AG04450 (cell line): ENCODE measurements at regions not wholly inside any gene's neighbourhood (a gene's known extent, or its start where the extent isn't known, plus 50 kb on each side); places are given as distances from the start of the nearest gene placed in this dataset.

Experiments
- CTCF ChIA-PET: fragments of 300-600, 350-600 bp; formaldehyde crosslinking; extraction: SDS; loops from one replicate; lab custom pipeline; 2022; ENCODE audit warnings: antibody characterized with exemption, inconsistent platforms; lab: Charles Lee
- POLR2A ChIA-PET: fragments of 350-600 bp; formaldehyde crosslinking; extraction: SDS; loops from one replicate; lab custom pipeline; 2021; ENCODE audit warnings: antibody characterized with exemption, inconsistent platforms; lab: Yijun Ruan, JAX
- DNase-seq: peaks from one replicate; pipeline ENCODE4 v3.0.0-alpha.2; 2011; ENCODE audit warnings: low read depth, low spot score
- H3K27ac ChIP-seq: one replicate; pipeline ENCODE4 v1.5.1; 2012; ENCODE audit warnings: low read depth, low read length, control low read depth
- H3K27me3 ChIP-seq: one replicate; pipeline ENCODE4 v1.6.0; 2012; ENCODE audit warnings: low read length; ENCODE audit not compliant: control insufficient read depth, insufficient read depth
- H3K4me3 ChIP-seq: 2 replicates; pipeline ENCODE4 v1.5.1; 2011; ENCODE audit warnings: mild to moderate bottlenecking, low read depth, low read length, control low read depth
- H3K9me3 ChIP-seq: 2 replicates; pipeline ENCODE4 v1.5.1; 2012; ENCODE audit warnings: low read length; ENCODE audit not compliant: control insufficient read depth, insufficient read depth
- TF ChIP-seq, protein P1 (sequence below): IDR thresholded peaks from 2 replicates; pipeline ENCODE4 v1.5.1; 2011; ENCODE audit warnings: low read depth, low read length, control low read depth, inconsistent platforms

DNA sequence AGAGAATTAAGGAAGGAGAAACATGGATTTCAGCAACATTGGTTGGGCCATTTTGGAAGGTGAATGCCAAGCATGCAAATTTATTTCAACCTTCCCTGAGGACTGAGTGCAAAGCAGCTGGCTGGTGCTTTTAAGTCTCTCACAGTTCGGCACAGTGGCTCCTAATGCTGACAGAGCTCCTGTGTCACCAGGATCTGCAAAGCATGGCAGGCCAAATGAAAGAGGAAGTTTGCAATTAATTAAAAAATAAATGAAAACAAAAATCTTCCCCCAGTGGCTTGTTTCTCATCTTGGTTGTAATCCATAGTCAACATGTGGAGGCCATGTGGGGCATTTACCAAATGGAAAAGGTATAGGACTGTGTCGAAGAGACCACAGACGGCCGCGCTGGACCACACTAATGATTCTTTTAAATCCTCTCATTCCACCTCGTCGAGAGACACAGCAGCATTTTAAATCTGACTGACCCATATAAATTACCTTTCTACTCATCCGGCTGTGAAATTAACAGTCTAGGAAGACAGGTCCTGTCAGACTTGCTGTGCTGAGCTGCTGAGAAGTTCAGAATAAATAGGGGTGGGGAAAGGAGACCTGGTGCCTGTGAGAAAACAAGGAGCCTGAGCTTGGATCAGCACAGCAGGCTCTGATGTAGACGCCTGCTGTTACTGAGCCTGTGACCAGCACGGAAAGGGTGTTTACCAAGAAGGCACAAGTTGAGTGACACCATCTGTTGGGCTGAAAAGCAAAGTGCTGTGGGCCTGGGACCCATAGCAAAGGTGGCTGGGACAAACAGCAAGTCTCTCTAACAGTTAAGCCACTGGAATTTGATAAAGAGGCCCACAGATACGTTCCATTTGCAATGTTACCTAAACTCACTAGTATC lies 136.0 kb upstream of the COL1A2 start:
- H3K27ac ChIP-seq = no peak overlapping the region
- ChIA-PET CTCF (interaction anchor here (1.1 kb wide), 1 partner anchor 459 kb away, joined by 3 read pairs; no protein-coding TSS in a partner anchor), POLR2A (no interaction called here)

GRCh38 chr7:94261067-94261466 lies 133.6 kb upstream of the COL1A2 start:
- no peak for DNase-seq
- H3K27ac ChIP-seq = no peak overlapping the region
- no peaks in the 10 kb centered on the region for H3K9me3 ChIP-seq
- ChIA-PET POLR2A (no interaction called here), CTCF (no interaction called here)
- TF ChIP-seq, protein P1, sequence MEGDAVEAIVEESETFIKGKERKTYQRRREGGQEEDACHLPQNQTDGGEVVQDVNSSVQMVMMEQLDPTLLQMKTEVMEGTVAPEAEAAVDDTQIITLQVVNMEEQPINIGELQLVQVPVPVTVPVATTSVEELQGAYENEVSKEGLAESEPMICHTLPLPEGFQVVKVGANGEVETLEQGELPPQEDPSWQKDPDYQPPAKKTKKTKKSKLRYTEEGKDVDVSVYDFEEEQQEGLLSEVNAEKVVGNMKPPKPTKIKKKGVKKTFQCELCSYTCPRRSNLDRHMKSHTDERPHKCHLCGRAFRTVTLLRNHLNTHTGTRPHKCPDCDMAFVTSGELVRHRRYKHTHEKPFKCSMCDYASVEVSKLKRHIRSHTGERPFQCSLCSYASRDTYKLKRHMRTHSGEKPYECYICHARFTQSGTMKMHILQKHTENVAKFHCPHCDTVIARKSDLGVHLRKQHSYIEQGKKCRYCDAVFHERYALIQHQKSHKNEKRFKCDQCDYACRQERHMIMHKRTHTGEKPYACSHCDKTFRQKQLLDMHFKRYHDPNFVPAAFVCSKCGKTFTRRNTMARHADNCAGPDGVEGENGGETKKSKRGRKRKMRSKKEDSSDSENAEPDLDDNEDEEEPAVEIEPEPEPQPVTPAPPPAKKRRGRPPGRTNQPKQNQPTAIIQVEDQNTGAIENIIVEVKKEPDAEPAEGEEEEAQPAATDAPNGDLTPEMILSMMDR = no peak
- H3K27me3 ChIP-seq = no peaks in the 10 kb centered on the region
- H3K4me3 ChIP-seq = no peak overlapping the region

More for the DNA sequence above, 136.0 kb upstream of the COL1A2 start:
- no peaks in the 10 kb centered on the region for H3K9me3 ChIP-seq
- DNase-seq = no peak
- TF ChIP-seq, protein P1 = no peak
- no peaks in the 10 kb centered on the region for H3K27me3 ChIP-seq
- H3K4me3 ChIP-seq = no peak overlapping the region

DNA sequence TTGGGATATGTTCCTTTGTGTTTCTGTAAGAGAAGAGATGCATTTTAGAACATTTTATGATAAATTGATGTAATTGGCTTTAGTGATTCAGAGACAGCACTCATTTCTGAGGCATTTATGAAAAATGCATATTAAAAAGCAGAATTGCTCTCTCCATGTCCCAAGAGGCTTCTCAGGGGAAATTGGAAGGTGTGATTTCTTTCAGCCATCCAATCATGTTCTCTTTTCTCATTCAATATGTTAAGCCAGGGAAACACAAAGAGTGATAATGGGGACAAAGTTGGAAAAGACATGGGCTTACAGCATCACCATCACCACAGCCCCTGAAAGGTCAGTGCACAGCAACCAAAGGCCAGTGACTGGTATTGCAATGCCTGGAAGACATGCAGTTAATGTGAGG lies 129.9 kb upstream of the COL1A2 start:
- no peaks in the 10 kb centered on the region for H3K9me3 ChIP-seq
- CTCF ChIA-PET = interaction anchor here (1.0 to 1.1 kb wide), 2 partner anchors 24 to 362 kb away, joined by 3 read pairs; no protein-coding TSS in a partner anchor
- no peak overlapping the region for H3K27ac ChIP-seq
- DNase-seq = no peak
- POLR2A ChIA-PET = no interaction called here
- H3K4me3 ChIP-seq = no peak overlapping the region
- H3K27me3 ChIP-seq = no peaks in the 10 kb centered on the region
- TF ChIP-seq, protein P1 = no peak

DNA sequence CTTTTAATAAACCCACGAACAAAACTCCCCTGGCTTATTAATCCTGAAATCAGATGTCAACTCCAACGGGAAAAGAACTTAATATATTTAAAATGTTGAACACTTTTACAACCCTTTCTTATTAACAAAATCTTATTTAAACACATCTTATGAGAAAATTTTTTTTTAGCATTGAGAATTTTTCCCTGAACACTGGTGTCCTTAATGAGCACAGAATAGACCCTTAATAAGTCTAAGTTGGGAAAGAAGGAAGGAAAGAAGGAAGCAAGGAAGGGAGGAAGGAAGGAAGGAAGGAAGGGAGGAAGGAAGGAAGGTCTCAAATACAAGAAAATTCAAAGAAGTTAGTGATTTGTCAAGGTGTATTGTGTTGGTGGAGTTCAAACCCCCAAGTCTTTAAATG lies 129.2 kb upstream of the COL1A2 start:
- ChIA-PET POLR2A (no interaction called here), CTCF (interaction anchor here (1.1 kb wide), 1 partner anchor 178 kb away, joined by 3 read pairs; no protein-coding TSS in a partner anchor)
- TF ChIP-seq, protein P1 = no peak

GRCh38 chr7:94266238-94266644 lies 128.5 kb upstream of the COL1A2 start:
- no peak overlapping the region for H3K4me3 ChIP-seq
- POLR2A ChIA-PET = no interaction called here
- no peak for DNase-seq
- H3K9me3 ChIP-seq = no peaks in the 10 kb centered on the region
- TF ChIP-seq, protein P1 = no peak
- H3K27ac ChIP-seq = no peak overlapping the region
- H3K27me3 ChIP-seq = no peaks in the 10 kb centered on the region
- CTCF ChIA-PET = interaction anchor here (1.1 kb wide), 1 partner anchor 179 kb away, joined by 3 read pairs; no protein-coding TSS in a partner anchor

More for the DNA sequence above, 129.2 kb upstream of the COL1A2 start:
- Histone ChIP-seq H3K27me3 (no peaks in the 10 kb centered on the region), H3K4me3 (no peak overlapping the region), H3K27ac (no peak overlapping the region), H3K9me3 (no peaks in the 10 kb centered on the region)
- DNase-seq = no peak
